Occipital lobe (tissue), 1 donor: ENCODE measurements at regions not wholly inside any gene's neighbourhood (a gene's known extent, or its start where the extent isn't known, plus 50 kb on each side); places are given as distances from the start of the nearest gene placed in this dataset.
A peak's percentile ranks its signal among the peaks of the same experiment; 100 is the strongest.
"Not testable (repeated sequence)": the region's sequence is repeated elsewhere in the genome, so short reads cannot be mapped to it uniquely, and the experiment has no call there.

Experiments used
- DNase-seq: peaks from one replicate; lab custom pipeline; 2025; lab: John Stamatoyannopoulos, UW

DNA sequence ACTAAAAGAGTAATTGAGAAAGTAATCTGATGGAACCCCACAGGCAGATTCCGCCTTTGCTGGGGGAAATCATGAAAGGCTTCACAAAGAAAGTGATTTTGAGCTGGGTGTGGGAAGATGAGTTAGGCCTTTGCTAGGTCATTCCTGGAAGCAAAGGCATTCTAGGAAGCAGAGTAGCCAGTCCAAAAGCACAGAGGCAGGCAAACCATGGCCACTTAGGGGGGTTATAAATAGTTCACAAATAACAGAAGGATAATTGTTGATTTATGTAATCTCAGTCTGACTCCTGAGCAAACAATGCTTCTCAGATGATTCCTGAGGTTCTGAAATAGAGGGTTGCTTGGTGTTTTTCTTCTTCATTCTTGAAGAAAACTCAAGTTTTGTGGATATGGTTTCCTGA lies 576.3 kb downstream of the NTRK3 start:
- DNase-seq, result no peak

DNA sequence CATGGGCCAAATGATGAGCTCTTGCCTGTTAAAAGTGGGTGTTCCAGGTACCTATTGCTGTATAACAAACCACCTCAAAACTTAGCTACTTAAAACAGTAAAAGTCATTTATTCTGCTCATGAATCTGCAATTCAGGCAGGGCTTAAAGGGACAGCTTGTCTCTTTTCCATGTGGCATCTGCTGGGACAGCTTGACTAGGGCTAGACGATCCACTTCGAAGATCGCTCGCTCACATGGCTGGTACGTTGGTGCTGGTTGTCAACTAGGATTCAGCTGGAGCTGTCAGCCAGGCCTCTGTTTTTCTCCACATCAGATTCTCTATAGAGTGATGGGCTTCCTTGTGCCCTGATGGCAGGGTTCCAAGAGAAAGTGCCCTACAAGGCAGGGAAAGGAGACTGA lies 581.3 kb downstream of the NTRK3 start:
- no peak for DNase-seq

DNA sequence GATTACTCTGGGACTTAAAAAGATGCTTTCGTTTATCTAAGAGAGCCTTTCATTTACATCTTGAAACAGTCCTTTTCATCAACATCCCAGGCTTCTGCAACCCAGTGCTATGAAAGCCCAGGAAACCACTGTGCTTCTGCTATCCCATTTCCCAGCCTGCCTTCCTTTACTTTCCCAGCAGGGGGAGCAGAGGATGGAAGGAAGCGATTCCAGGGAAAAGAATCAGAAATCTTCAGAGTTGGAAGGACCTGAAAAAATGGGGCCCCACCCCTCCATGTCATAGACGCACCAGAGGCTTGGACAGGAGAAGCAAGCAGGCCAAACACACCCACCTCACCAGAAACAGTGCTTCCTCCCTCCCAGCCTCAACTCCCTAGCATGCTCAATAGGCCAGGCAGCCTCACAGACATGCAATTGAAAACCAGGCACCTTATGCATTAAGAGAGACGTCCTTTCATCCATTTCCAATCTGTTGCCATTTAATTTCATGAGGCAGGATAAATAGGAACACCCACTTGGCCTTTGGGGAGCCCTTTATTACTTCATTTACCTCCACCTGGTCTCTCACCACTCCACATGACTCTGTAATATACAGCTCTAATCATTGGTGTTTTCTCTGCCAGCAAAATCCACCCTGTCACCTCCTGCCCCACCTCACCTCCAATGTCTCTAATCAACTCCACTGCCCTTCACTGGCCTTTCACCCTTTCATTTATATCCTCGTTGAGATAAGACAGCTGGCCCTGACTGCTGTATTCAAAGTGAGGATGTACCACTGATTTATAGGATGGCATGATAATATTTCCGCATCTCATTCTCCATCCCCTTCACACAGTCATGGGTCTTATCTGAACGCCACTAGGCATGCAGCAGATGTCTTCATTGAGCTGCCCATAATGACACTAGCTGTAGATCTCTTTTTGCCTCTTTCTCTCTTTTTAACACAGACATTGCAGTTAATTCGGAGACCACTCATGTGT lies 583.9 kb downstream of the NTRK3 start:
- peak; percentile 5 for DNase-seq

DNA sequence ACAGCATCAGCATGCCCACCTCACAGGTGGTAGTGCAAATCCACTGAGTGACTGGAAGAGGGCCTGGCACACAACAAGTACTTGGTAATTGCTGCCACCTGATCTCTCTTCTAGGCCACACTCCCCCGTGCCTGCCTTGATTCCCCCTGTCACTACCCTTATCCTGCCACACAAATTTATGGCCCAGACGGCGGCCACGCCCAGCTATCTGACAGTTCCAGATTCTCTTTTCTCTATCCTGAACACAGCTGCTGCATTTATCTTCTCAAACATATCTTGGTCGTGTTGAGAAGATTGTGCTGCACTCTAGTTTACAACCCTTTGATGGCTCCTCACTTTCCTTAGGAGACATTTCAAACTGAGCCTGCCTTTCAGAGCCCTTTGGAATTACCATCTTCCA lies 585.2 kb downstream of the NTRK3 start:
- DNase-seq, result no peak

GRCh38 chr15:87669846-87670245 lies 586.7 kb downstream of the NTRK3 start:
- peak; percentile 3 for DNase-seq

- not testable (repeated sequence) for DNase-seq
Measured at GRCh38 chr15:87668768-87669564, 587.6 kb downstream of the NTRK3 start.

- DNase-seq, result no peak
Measured at GRCh38 chr15:87667643-87668042, 588.9 kb downstream of the NTRK3 start.

GRCh38 chr15:87662575-87662974 lies 594.0 kb downstream of the NTRK3 start:
- DNase-seq, result no peak

DNA sequence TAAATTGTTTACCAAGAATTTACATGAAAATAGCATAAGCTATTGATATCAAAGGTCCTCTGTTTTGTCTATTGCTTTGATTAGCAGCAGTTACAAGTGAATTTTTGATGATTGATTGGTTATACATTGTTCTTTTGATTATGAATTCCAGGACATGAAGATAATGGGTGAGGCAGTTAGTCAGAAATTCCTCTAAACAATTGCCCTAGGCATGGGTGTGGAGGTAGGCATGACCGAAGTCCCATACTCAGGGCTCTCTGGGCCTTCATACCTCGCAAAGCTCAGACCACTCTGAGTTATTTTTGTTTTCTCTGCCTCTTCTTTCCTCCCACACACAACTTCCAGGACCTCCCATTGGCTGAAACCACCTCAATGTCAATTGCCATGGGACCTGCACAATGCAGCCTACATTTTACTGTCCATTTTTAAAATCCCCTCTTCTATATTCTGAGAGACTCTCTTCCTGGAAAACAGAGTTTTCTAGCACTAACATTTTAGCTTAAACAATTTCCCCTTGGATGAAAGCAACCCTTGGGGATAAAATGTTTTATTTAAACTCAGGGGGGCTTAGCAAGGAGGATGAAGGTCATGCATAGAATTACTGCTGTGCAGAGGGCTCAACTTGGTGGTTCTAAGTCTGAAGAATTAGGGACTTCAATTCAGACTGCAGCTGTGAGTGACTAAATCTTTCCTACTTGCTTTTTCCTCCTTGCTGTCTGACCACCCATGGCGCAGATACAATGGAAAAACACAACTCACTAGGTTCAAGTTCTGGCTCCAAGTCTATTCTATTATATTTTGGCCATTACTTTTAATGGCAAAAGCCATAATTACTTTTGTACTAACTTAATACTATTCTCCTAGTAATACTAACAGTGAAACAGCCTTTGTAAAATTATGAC lies 594.8 kb downstream of the NTRK3 start:
- DNase-seq, result no peak

GRCh38 chr15:87660251-87661129 lies 596.0 kb downstream of the NTRK3 start:
- DNase-seq, result no peak

DNA sequence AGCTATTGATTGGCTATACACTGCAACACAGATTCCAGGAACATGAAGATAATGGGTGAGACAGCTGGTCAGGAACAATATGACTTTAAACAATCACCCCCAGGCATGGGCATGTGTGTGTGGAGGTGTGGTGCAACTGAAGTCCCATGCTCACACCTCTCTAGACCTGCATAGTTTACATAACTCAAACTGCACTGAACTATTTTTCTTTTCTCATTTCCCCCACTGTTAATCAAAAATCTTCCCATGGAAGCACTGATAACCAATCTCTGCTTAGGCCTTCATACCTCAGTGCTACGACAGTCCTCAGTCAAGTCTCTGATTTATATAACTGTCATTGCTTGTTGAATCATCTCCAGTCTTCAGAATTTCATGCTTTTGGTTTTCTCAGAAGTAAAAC lies 600.2 kb downstream of the NTRK3 start:
- no peak for DNase-seq

DNA sequence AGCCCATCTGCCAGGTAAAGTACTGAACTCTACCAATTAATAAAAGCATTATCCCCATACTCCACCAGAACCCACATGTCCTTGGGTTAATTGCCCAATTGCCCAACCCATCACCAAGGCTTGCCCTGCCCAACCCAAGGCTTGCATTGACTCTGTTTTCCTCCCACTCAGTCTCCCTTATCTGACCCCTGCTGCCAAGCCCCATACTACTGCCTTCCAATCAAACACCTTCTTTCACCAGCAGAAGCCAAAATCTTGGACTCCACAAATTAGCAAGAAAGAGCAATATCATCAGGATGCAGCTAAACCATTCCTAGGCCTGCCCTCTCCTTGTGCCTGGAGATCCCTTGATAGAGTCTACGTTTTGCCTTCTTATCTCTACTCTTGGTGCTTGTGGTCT lies 602.9 kb downstream of the NTRK3 start:
- DNase-seq, result no peak

DNA sequence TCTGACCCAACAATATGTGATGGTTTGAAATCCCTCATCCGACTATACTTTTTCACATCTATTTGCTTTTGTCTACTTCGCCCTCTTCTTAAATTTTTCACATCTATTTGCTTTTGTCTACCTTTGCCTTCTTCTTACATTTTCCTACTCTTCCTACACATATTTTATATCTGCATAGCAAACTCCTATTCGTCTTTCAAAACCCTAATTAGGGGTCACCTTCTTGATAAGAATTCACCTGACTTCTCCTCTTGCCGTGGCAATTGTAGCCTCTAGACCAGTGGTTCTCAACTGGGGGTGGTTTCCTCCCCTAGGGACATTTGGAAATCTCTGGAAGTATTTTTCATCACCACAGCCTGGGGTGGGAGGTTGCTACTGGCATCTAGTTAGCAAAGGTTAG lies 607.4 kb downstream of the NTRK3 start:
- DNase-seq, result no peak

DNA sequence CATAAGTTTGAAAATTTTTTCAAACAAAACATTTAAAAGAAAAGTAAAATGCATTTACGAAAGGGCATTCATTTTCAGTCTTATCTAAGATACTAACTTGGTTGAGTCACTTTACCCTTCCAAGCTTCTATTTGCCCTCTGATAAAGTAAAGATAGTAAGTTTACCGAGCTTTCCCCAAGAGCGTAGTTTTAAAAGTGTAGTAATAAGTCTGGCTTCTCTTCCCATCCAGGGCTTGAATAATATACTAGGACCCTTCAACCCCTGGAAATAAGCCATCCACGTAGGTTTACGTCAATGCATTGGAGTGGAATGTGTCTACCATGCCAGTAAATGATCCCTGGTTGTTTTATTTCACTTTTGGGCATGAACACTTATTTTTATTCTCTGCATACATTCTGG lies 608.3 kb downstream of the NTRK3 start:
- DNase-seq, result no peak

- no peak for DNase-seq
Measured at GRCh38 chr15:87645723-87646122, 610.8 kb downstream of the NTRK3 start.

- not testable (repeated sequence) for DNase-seq
Measured at GRCh38 chr15:87642997-87643396, 613.5 kb downstream of the NTRK3 start.

GRCh38 chr15:87639305-87640011 lies 617.1 kb downstream of the NTRK3 start:
- no peak for DNase-seq

- no peak for DNase-seq
Measured at GRCh38 chr15:87638554-87639083, 617.9 kb downstream of the NTRK3 start.

- no peak for DNase-seq
Measured at GRCh38 chr15:87634361-87634760, 622.2 kb downstream of the NTRK3 start.

DNA sequence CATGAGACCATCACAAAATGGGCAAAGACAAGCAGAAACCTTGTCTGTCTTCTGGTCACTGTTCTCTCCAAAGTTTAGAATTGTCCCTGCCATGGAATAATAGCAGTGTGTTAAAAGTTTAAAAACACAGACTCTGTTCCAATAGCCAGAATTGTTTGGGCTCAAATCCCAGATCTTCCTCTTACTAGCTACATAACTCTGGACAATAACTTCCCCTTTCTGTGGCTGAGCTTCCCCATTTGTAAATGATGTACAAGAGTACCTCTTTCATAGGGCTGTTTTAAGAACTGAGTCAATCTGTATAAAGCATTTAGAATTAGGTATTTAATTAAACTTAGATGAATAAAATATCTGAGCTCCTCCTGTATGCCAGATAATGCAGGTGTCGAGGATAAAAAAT lies 623.0 kb downstream of the NTRK3 start:
- DNase-seq, result no peak
